HL-60 (cell line): ENCODE measurements at regions not wholly inside any gene's neighbourhood (a gene's known extent, or its start where the extent isn't known, plus 50 kb on each side); places are given as distances from the start of the nearest gene placed in this dataset.

ENCODE experiments used
- DNase-seq, 2 experiments: peaks; one replicate each; pipeline ENCODE4 v3.0.0-alpha.2; 2010 to 2020; ENCODE audit warnings: low read depth in 1 of 2, low spot score in 1 of 2
- H3K27ac ChIP-seq: fragments of 250-450 bp; sonication (Bioruptor Pico); replicated peaks from 2 replicates; pipeline ENCODE4 v1.5.1; 2020; ENCODE audit warnings: mild to moderate bottlenecking, moderate library complexity
- H3K27me3 ChIP-seq: fragments of 250-450 bp; sonication (Bioruptor Pico); 2 replicates; pipeline ENCODE4 v1.5.1; 2021; ENCODE audit warnings: mild to moderate bottlenecking, moderate library complexity; ENCODE audit not compliant: insufficient read depth, poor library complexity, severe bottlenecking
- H3K4me3 ChIP-seq: replicated peaks from 2 replicates; pipeline ENCODE4 v1.5.1; 2011; ENCODE audit warnings: mild to moderate bottlenecking, control low read depth, low read length; ENCODE audit not compliant: insufficient read depth
- GABPA ChIP-seq: IDR thresholded peaks from 2 replicates; pipeline ENCODE4 v1.6.1; 2012; ENCODE audit warnings: low read depth
- POLR2AphosphoS5 ChIP-seq: IDR thresholded peaks from 2 replicates; pipeline ENCODE4 v1.6.1; 2012; ENCODE audit warnings: low read depth
- REST ChIP-seq: IDR thresholded peaks from 2 replicates; pipeline ENCODE4 v1.6.1; 2012; ENCODE audit warnings: low read depth; ENCODE audit not compliant: insufficient replicate concordance
- SPI1 ChIP-seq: IDR thresholded peaks from 2 replicates; pipeline ENCODE4 v1.6.1; 2012; ENCODE audit warnings: low read depth, mild to moderate bottlenecking, borderline replicate concordance
- TF ChIP-seq, protein P1 (sequence below): IDR thresholded peaks from one replicate; pipeline ENCODE4 v1.5.1; 2011; ENCODE audit warnings: low read length, control low read depth, inconsistent platforms; ENCODE audit not compliant: insufficient read depth

- Histone ChIP-seq H3K27me3 (no peaks in the 10 kb centered on the region), H3K4me3 (no peak overlapping the region), H3K27ac (no peak overlapping the region)
- TF ChIP-seq GABPA (no peak), POLR2AphosphoS5 (no peak), SPI1 (no peak), REST (no peak)
- TF ChIP-seq, protein P1, sequence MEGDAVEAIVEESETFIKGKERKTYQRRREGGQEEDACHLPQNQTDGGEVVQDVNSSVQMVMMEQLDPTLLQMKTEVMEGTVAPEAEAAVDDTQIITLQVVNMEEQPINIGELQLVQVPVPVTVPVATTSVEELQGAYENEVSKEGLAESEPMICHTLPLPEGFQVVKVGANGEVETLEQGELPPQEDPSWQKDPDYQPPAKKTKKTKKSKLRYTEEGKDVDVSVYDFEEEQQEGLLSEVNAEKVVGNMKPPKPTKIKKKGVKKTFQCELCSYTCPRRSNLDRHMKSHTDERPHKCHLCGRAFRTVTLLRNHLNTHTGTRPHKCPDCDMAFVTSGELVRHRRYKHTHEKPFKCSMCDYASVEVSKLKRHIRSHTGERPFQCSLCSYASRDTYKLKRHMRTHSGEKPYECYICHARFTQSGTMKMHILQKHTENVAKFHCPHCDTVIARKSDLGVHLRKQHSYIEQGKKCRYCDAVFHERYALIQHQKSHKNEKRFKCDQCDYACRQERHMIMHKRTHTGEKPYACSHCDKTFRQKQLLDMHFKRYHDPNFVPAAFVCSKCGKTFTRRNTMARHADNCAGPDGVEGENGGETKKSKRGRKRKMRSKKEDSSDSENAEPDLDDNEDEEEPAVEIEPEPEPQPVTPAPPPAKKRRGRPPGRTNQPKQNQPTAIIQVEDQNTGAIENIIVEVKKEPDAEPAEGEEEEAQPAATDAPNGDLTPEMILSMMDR: no peak
- DNase-seq: no peak
Measured at GRCh38 chr5:51838459-51838858, 455.2 kb downstream of the ISL1 start.

GRCh38 chr5:51843893-51844292 lies 460.6 kb downstream of the ISL1 start:
- Histone ChIP-seq H3K27ac (no peak overlapping the region), H3K27me3 (no peaks in the 10 kb centered on the region), H3K4me3 (no peak overlapping the region)
- no peak for DNase-seq
- TF ChIP-seq, protein P1: no peak
- TF ChIP-seq POLR2AphosphoS5 (no peak), SPI1 (no peak), GABPA (no peak), REST (no peak)

- TF ChIP-seq GABPA (no peak), POLR2AphosphoS5 (no peak), REST (no peak), SPI1 (no peak)
- TF ChIP-seq, protein P1: no peak
- no peak overlapping the region for H3K27ac ChIP-seq
- no peak for DNase-seq
- no peak overlapping the region for H3K4me3 ChIP-seq
- no peaks in the 10 kb centered on the region for H3K27me3 ChIP-seq
Measured at GRCh38 chr5:51846015-51846414, 462.8 kb downstream of the ISL1 start.
